CD14-positive monocyte (primary cell): ENCODE measurements at regions not wholly inside any gene's neighbourhood (a gene's known extent, or its start where the extent isn't known, plus 50 kb on each side); places are given as distances from the start of the nearest gene placed in this dataset.
"Not testable (repeated sequence)": the region's sequence is repeated elsewhere in the genome, so short reads cannot be mapped to it uniquely, and the experiment has no call there.

Experiments
- DNase-seq, 3 donors: peaks; one replicate each; pipeline ENCODE4 v3.0.0-alpha.2; 2011 to 2022
- H2AFZ ChIP-seq: 2 replicates; pipeline ENCODE4 v1.6.0; 2012; ENCODE audit warnings: mild to moderate bottlenecking, low read depth, low read length, inconsistent platforms; ENCODE audit not compliant: insufficient read depth, poor library complexity, severe bottlenecking
- H3K27ac ChIP-seq, 2 donors: 1 replicate in 1 of 2; 2 replicates in 1 of 2; pipeline ENCODE4 v1.5.1; 2012 to 2013; ENCODE audit warnings: low read length in 2 of 2, control low read depth in 1 of 2, inconsistent platforms in 1 of 2, low read depth in 1 of 2, mild to moderate bottlenecking in 1 of 2
- H3K27me3 ChIP-seq, 2 donors: one replicate each; pipeline versions ENCODE4 v1.6.0 to v1.6.1; 2011 to 2013; ENCODE audit warnings: low read length in 2 of 2; ENCODE audit not compliant: control insufficient read depth in 2 of 2, insufficient read depth in 2 of 2
- H3K36me3 ChIP-seq, 2 donors: replicated peaks in 1 of 2; 1 replicate in 1 of 2; 2 replicates in 1 of 2; pipeline versions ENCODE4 v1.5.1 to v1.6.1; 2012 to 2013; ENCODE audit warnings: low read length in 2 of 2, control low read depth in 1 of 2, inconsistent platforms in 1 of 2, mild to moderate bottlenecking in 1 of 2; ENCODE audit not compliant: insufficient read depth in 2 of 2, control insufficient read depth in 1 of 2
- H3K4me1 ChIP-seq, 2 donors: 1 replicate in 1 of 2; 2 replicates in 1 of 2; pipeline versions ENCODE4 v1.5.1 to v1.6.1; 2012 to 2013; ENCODE audit warnings: low read length in 2 of 2, control low read depth in 1 of 2, inconsistent platforms in 1 of 2, mild to moderate bottlenecking in 1 of 2, moderate library complexity in 1 of 2; ENCODE audit not compliant: insufficient read depth in 2 of 2, control insufficient read depth in 1 of 2
- H3K4me2 ChIP-seq: replicated peaks from 2 replicates; pipeline ENCODE3; 2012; ENCODE audit warnings: low read length, moderate library complexity, mild to moderate bottlenecking; ENCODE audit not compliant: poor library complexity, severe bottlenecking; ENCODE audit errors: extremely low read depth
- H3K4me3 ChIP-seq, 3 experiments: fragments of 200-600 bp in 1 of 3; sonication (generic) in 1 of 3; replicated peaks in 1 of 3; 1 replicate in 2 of 3; 2 replicates in 1 of 3; pipeline ENCODE4 v1.5.1; 2011 to 2013; ENCODE audit warnings: low read length in 3 of 3, mild to moderate bottlenecking in 3 of 3, control low read depth in 2 of 3, low read depth in 2 of 3, inconsistent platforms in 1 of 3, moderate library complexity in 1 of 3
- H3K79me2 ChIP-seq: 2 replicates; pipeline ENCODE4 v1.6.0; 2012; ENCODE audit warnings: mild to moderate bottlenecking, control low read depth, inconsistent platforms, low read length, moderate library complexity; ENCODE audit not compliant: insufficient read depth
- H3K9ac ChIP-seq: 2 replicates; pipeline ENCODE4 v1.6.0; 2017; ENCODE audit warnings: low read length, mild to moderate bottlenecking; ENCODE audit not compliant: insufficient read depth, poor library complexity, severe bottlenecking
- H3K9me3 ChIP-seq, 2 donors: replicated peaks in 1 of 2; 1 replicate in 1 of 2; 2 replicates in 1 of 2; pipeline versions ENCODE4 v1.5.1 to v1.6.1; 2012 to 2013; ENCODE audit warnings: low read length in 2 of 2, control low read depth in 1 of 2; ENCODE audit not compliant: control insufficient read depth in 1 of 2, insufficient read depth in 1 of 2
- H4K20me1 ChIP-seq: 2 replicates; pipeline ENCODE4 v1.6.0; 2012; ENCODE audit warnings: mild to moderate bottlenecking, low read length, control low read depth, moderate library complexity; ENCODE audit not compliant: insufficient read depth
- H3K27ac Mint-ChIP-seq, 7 donors: one replicate each; pipeline ENCODE4 v1.8.0; 2020; ENCODE audit warnings: mild to moderate bottlenecking in 7 of 7, mixed read lengths in 7 of 7, moderate library complexity in 6 of 7, inconsistent platforms in 2 of 7
- H3K27me3 Mint-ChIP-seq, 3 donors: one replicate each; pipeline ENCODE4 v1.8.0; 2021 to 2022; ENCODE audit warnings: low read depth in 3 of 3, mild to moderate bottlenecking in 3 of 3, mixed read lengths in 3 of 3, moderate library complexity in 3 of 3, inconsistent platforms in 1 of 3
- H3K36me3 Mint-ChIP-seq, 2 donors: one replicate each; pipeline ENCODE4 v1.8.0; 2020; ENCODE audit warnings: mixed read lengths in 2 of 2, inconsistent platforms in 1 of 2, mild to moderate bottlenecking in 1 of 2
- H3K4me1 Mint-ChIP-seq: one replicate; pipeline ENCODE4 v1.8.0; 2020; ENCODE audit warnings: mild to moderate bottlenecking, mixed read lengths
- H3K4me3 Mint-ChIP-seq, 2 donors: one replicate each; pipeline ENCODE4 v1.8.0; 2020; ENCODE audit warnings: mild to moderate bottlenecking in 2 of 2, mixed read lengths in 2 of 2, moderate library complexity in 1 of 2
- H3K9me3 Mint-ChIP-seq, 7 donors: one replicate each; pipeline ENCODE4 v1.8.0; 2020 to 2022; ENCODE audit warnings: mixed read lengths in 7 of 7, mild to moderate bottlenecking in 6 of 7, moderate library complexity in 6 of 7, inconsistent platforms in 2 of 7
- CTCF ChIP-seq: fragments of 200-600 bp; IDR thresholded peaks from one replicate; pipeline ENCODE4 v1.8.0; 2022; ENCODE audit warnings: antibody characterized with exemption, mild to moderate bottlenecking
- WGBS: methylation state at CpG from one replicate; pipeline ENCODE4 v1.1.5; 2013; ENCODE audit warnings: missing lambda C conversion rate; ENCODE audit not compliant: insufficient coverage; 5-methylcytosine and 5-hydroxymethylcytosine counted together
- intact Hi-C, 2 donors: fragments of 100-400 bp; cut with micrococcal nuclease; formaldehyde crosslinking; loops; one replicate each; pipeline versions ENCODE4 v1.15.0 to v1.15.1; 2023

DNA sequence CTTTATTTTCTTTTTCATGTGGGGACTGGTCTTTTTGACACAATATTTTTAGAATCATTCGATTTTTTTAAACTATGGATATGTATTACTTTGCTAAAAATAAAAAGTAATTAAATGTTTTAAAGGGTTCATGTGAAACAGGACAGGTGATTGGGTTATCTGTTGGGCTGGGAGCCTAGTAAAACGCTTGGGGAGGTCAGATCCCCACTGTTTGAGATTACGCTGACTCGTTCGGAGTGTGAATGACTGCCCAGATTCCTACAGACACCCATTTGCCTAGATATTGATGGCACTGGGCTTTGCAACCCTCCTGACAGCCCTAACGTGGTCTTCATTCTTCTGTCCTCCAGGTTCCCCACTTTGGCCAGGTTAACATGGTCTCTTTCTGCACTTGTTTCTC lies 62.9 kb upstream of the UBASH3B start:
- TF ChIP-seq CTCF: no peak
- no peaks in the 10 kb centered on the region for H3K9me3 ChIP-seq
- no peaks in the 10 kb centered on the region for H3K4me1 ChIP-seq
- no peaks in the 10 kb centered on the region for H3K36me3 Mint-ChIP-seq
- H3K36me3 ChIP-seq: no peaks in the 10 kb centered on the region
- no peaks in the 10 kb centered on the region for H3K79me2 ChIP-seq
- H3K4me3 Mint-ChIP-seq: no peak overlapping the region
- no peaks in the 10 kb centered on the region for H4K20me1 ChIP-seq
- peaks cover 6 to 8% of the 10 kb centered on the region in 2 donors for H3K27me3 ChIP-seq
- H3K9me3 Mint-ChIP-seq: peaks cover 0 to 5% (median 3%) of the 10 kb centered on the region in 7 donors
- no peak for DNase-seq
- no peak overlapping the region for H3K27ac Mint-ChIP-seq
- H2AFZ ChIP-seq: no peak overlapping the region
- no peak overlapping the region for H3K9ac ChIP-seq
- WGBS: 82% methylated on average over 3 of the region's 6 CpGs
- H3K27me3 Mint-ChIP-seq: peaks cover 4 to 21% (median 6%) of the 10 kb centered on the region in 3 donors
- no peak overlapping the region for H3K4me2 ChIP-seq
- H3K27ac ChIP-seq: no peak overlapping the region
- no peaks in the 10 kb centered on the region for H3K4me1 Mint-ChIP-seq
- no peak overlapping the region for H3K4me3 ChIP-seq
- intact Hi-C loops: no loop called here

DNA sequence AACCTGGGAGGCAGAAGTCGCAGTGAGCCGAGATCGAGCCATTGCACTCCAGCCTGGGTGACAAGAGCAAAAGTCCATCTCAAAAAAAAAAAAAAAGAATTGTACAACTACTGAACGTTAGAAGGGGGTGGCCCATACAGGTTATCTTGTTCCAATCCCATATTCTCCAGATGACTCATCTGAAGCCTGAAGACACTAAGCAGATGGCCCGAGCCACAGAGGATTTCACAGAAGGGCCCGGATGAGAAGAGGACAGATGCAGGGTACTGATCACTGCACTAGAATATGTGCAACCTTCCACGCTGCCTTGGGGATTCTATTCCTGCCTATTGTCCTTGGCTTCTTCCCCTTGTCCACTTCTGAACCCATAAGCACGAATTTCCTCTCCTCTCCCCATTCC lies 70.9 kb upstream of the UBASH3B start:
- Mint-ChIP-seq H3K4me3 (no peak overlapping the region), H3K36me3 (no peaks in the 10 kb centered on the region), H3K9me3 (peaks cover 2 to 10% (median 4%) of the 10 kb centered on the region in 7 donors), H3K4me1 (peaks cover 13% of the 10 kb centered on the region), H3K27me3 (peaks cover 2 to 7% (median 3%) of the 10 kb centered on the region in 3 donors), H3K27ac (no peak overlapping the region)
- 86% methylated on average over 6 of the region's 8 CpGs for WGBS
- Histone ChIP-seq H3K9ac (no peak overlapping the region), H3K4me3 (no peak overlapping the region), H3K9me3 (no peaks in the 10 kb centered on the region), H3K27ac (no peak overlapping the region), H4K20me1 (no peaks in the 10 kb centered on the region), H3K36me3 (no peaks in the 10 kb centered on the region), H3K27me3 (peaks cover 2 to 3% of the 10 kb centered on the region in 2 donors), H2AFZ (no peak overlapping the region), H3K4me2 (no peak overlapping the region), H3K79me2 (no peaks in the 10 kb centered on the region), H3K4me1 (peaks cover 7 to 10% of the 10 kb centered on the region in 2 donors)
- no peak for TF ChIP-seq CTCF
- no peak for DNase-seq
- intact Hi-C loops: no loop called here

- H3K4me1 ChIP-seq, H3K9me3 Mint-ChIP-seq, intact Hi-C loops, H3K27me3 Mint-ChIP-seq, H3K79me2 ChIP-seq, DNase-seq, H3K36me3 Mint-ChIP-seq, H3K27me3 ChIP-seq, H2AFZ ChIP-seq, H3K9me3 ChIP-seq, H3K27ac Mint-ChIP-seq, H3K4me3 Mint-ChIP-seq, H3K36me3 ChIP-seq, H4K20me1 ChIP-seq, H3K27ac ChIP-seq, H3K4me2 ChIP-seq, H3K4me3 ChIP-seq, H3K9ac ChIP-seq: not testable (repeated sequence)
- 86% methylated on average over 4 of the region's 13 CpGs for WGBS
- H3K4me1 Mint-ChIP-seq: peaks cover 13% of the 10 kb centered on the region
Measured at GRCh38 chr11:122580071-122580470, 75.5 kb upstream of the UBASH3B start.
